GM12878 (cell line): ENCODE measurements at regions not wholly inside any gene's neighbourhood (a gene's known extent, or its start where the extent isn't known, plus 50 kb on each side); places are given as distances from the start of the nearest gene placed in this dataset.

Experiments used
- CBX5 ChIP-seq: sonication (generic); IDR thresholded peaks from 2 replicates; pipeline ENCODE4 v1.6.1; 2016; ENCODE audit warnings: low read depth, moderate library complexity, mild to moderate bottlenecking, inconsistent platforms
- POLR2A ChIP-seq: IDR thresholded peaks from 2 replicates; pipeline ENCODE4 v1.6.1; 2011; ENCODE audit warnings: low read depth, mild to moderate bottlenecking, low read length
- SMAD5 ChIP-seq: IDR thresholded peaks from 2 replicates; pipeline ENCODE4 v1.6.1; 2016; ENCODE audit warnings: antibody characterized with exemption, low read depth
- TARDBP ChIP-seq: IDR thresholded peaks from 2 replicates; pipeline ENCODE4 v1.6.1; 2016; ENCODE audit warnings: borderline replicate concordance
- TBL1XR1 ChIP-seq: IDR thresholded peaks from 2 replicates; pipeline ENCODE4 v1.6.1; 2012; ENCODE audit warnings: low read depth, low read length, improper control_type of control experiment
- TCF12 ChIP-seq: IDR thresholded peaks from 2 replicates; pipeline ENCODE4 v1.6.1; 2011; ENCODE audit warnings: low read depth, mild to moderate bottlenecking, low read length
- TF ChIP-seq, protein P1 (sequence below): fragments of 150-350 bp; IDR thresholded peaks from 2 replicates; pipeline ENCODE4 v1.6.1; 2016; ENCODE audit warnings: low read depth, low read length
- TF ChIP-seq, protein P2 (sequence below): IDR thresholded peaks from 2 replicates; pipeline ENCODE4 v1.6.1; 2011; ENCODE audit warnings: low read depth, low read length, improper control_type of control experiment, borderline replicate concordance

DNA sequence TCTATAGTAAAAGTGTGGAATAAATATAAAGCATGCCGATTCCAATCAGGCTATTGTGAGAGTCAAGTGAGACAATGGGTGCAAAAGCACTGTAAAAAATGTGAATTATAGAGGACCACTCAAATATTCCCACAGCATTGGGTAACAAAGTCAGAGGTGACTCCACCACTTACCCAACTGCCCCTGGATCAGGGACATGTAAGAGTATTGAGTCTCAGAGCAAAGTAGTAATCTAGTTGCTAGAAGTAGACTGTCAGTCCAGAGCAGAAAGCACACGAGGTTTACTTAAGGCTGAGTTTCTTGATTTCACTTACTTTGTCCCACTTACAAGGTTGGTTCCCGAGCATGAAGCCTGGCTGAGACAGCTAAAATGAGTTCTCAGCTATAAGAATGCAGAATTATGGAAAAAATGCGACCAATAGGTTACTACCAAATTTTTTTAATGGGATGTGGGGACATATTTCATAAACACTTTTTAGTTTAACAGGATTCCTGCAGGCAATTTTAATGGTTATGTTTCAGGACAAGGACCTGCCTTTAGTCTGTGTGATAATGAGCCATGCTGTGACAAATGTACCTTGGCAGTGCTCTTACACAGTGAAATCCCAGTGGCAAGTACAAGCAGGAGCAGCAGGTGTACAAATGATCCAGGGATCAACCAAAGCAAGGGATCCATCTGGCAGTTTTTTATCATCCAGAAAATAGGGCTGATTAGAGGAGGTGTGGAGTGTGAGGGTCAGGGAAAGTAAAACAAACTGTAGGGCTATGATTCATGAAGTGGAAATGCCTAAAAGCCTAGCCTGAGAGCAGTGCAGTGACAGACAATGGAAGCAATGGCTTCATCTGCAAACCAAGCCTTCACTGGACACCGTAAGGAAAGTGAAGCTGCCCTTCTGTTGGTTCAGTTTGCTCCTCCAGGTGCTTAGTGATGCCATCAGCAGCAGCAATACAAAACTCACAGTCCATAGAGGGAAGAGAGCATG is 156.2 kb upstream of the SPAG17 start (continued):
- TF ChIP-seq TCF12 (no peak), TBL1XR1 (no peak), TARDBP (no peak), POLR2A (no peak), CBX5 (no peak), SMAD5 (no peak)
- TF ChIP-seq, protein P1, sequence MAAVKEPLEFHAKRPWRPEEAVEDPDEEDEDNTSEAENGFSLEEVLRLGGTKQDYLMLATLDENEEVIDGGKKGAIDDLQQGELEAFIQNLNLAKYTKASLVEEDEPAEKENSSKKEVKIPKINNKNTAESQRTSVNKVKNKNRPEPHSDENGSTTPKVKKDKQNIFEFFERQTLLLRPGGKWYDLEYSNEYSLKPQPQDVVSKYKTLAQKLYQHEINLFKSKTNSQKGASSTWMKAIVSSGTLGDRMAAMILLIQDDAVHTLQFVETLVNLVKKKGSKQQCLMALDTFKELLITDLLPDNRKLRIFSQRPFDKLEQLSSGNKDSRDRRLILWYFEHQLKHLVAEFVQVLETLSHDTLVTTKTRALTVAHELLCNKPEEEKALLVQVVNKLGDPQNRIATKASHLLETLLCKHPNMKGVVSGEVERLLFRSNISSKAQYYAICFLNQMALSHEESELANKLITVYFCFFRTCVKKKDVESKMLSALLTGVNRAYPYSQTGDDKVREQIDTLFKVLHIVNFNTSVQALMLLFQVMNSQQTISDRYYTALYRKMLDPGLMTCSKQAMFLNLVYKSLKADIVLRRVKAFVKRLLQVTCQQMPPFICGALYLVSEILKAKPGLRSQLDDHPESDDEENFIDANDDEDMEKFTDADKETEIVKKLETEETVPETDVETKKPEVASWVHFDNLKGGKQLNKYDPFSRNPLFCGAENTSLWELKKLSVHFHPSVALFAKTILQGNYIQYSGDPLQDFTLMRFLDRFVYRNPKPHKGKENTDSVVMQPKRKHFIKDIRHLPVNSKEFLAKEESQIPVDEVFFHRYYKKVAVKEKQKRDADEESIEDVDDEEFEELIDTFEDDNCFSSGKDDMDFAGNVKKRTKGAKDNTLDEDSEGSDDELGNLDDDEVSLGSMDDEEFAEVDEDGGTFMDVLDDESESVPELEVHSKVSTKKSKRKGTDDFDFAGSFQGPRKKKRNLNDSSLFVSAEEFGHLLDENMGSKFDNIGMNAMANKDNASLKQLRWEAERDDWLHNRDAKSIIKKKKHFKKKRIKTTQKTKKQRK: no peak
- TF ChIP-seq, protein P2, sequence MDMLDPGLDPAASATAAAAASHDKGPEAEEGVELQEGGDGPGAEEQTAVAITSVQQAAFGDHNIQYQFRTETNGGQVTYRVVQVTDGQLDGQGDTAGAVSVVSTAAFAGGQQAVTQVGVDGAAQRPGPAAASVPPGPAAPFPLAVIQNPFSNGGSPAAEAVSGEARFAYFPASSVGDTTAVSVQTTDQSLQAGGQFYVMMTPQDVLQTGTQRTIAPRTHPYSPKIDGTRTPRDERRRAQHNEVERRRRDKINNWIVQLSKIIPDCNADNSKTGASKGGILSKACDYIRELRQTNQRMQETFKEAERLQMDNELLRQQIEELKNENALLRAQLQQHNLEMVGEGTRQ: no peak
